ENCODE measurements at regions not wholly inside any gene's neighbourhood (a gene's known extent, or its start where the extent isn't known, plus 50 kb on each side); places are given as distances from the start of the nearest gene placed in this dataset.

- H3K9ac ChIP-seq, result peak overlapping the region; percentile 55
- H3K4me2 ChIP-seq (ENCODE audit: unreplicated experiment), result no peak overlapping the region
- H3K79me2 ChIP-seq (ENCODE audit: insufficient read depth), result no peaks in the 10 kb centered on the region
- H2AFZ ChIP-seq, result peak overlapping the region; percentile 64
- WGBS, 2 experiments (ENCODE audit: low coverage in 1 of 2, low lambda C conversion rate in 2 of 2, missing lambda C conversion rate in 2 of 2), result 31 to 36% methylated on average over 5 of the region's 5 CpGs
- no peak overlapping the region for H3K4me3 ChIP-seq
- H3K9me3 ChIP-seq (ENCODE audit: low read depth), result no peaks in the 10 kb centered on the region
- H3K36me3 ChIP-seq (ENCODE audit: low read depth), result no peaks in the 10 kb centered on the region
- H3K9me2 ChIP-seq (ENCODE audit: insufficient read depth), result no peaks in the 10 kb centered on the region
- TF ChIP-seq EZH2phosphoT487 (IDR thresholded peaks at IDR 0.05; ENCODE audit: insufficient read depth, low read depth) (no peak), EZH2 (IDR thresholded peaks at IDR 0.05; ENCODE audit: insufficient read depth, poor library complexity, severe bottlenecking) (no peak)
- no peaks in the 10 kb centered on the region for H4K20me1 ChIP-seq (ENCODE audit: insufficient read depth)
- H3F3A ChIP-seq (ENCODE audit: insufficient read depth), result peaks cover 6% of the 10 kb centered on the region; the same call in 1 of the 2 replicates
- peak overlapping the region; percentile 11 for H3K27ac ChIP-seq
- no peaks in the 10 kb centered on the region for H3K4me1 ChIP-seq (ENCODE audit: insufficient read depth)
- H3K27me3 ChIP-seq (replicated peaks; ENCODE audit: insufficient read depth), result peaks cover 11% of the 10 kb centered on the region; the same call in 1 of the 2 replicates
- in situ Hi-C loops (cut with MboI), result no loop called here
- peak; percentile 82 for DNase-seq
Observed at GRCh38 chr1:212545941-212546635, 62.5 kb upstream of the ATF3 start.

- no peak overlapping the region for H3K27ac ChIP-seq
- H3K9me3 ChIP-seq (ENCODE audit: low read depth), result no peaks in the 10 kb centered on the region
- in situ Hi-C loops (cut with MboI), result no loop called here
- H3F3A ChIP-seq (ENCODE audit: insufficient read depth), result peaks cover 6% of the 10 kb centered on the region; the same call in 1 of the 2 replicates
- H3K27me3 ChIP-seq (replicated peaks; ENCODE audit: insufficient read depth), result peaks cover 7% of the 10 kb centered on the region; the same call in 1 of the 2 replicates
- H2AFZ ChIP-seq, result no peak overlapping the region
- WGBS, 2 experiments (ENCODE audit: low coverage in 1 of 2, low lambda C conversion rate in 2 of 2, missing lambda C conversion rate in 2 of 2), result 61 to 70% methylated on average over 3 to 4 of the region's 4 CpGs
- no peak overlapping the region for H3K4me3 ChIP-seq
- TF ChIP-seq EZH2phosphoT487 (IDR thresholded peaks at IDR 0.05; ENCODE audit: insufficient read depth, low read depth), result no peak
- TF ChIP-seq EZH2 (IDR thresholded peaks at IDR 0.05; ENCODE audit: insufficient read depth, poor library complexity, severe bottlenecking), result no peak
- no peaks in the 10 kb centered on the region for H4K20me1 ChIP-seq (ENCODE audit: insufficient read depth)
- H3K9me2 ChIP-seq (ENCODE audit: insufficient read depth), result no peaks in the 10 kb centered on the region
- no peaks in the 10 kb centered on the region for H3K36me3 ChIP-seq (ENCODE audit: low read depth)
- H3K4me1 ChIP-seq (ENCODE audit: insufficient read depth), result no peaks in the 10 kb centered on the region
- no peaks in the 10 kb centered on the region for H3K79me2 ChIP-seq (ENCODE audit: insufficient read depth)
- no peak for DNase-seq
- no peak overlapping the region for H3K9ac ChIP-seq
- H3K4me2 ChIP-seq (ENCODE audit: unreplicated experiment), result no peak overlapping the region
Observed at GRCh38 chr1:212549503-212550017, 59.0 kb upstream of the ATF3 start.

- H3K27me3 ChIP-seq (replicated peaks; ENCODE audit: insufficient read depth), result peaks cover 7% of the 10 kb centered on the region; the same call in 1 of the 2 replicates
- H2AFZ ChIP-seq, result no peak overlapping the region
- in situ Hi-C loops (cut with MboI), result no loop called here
- H3K36me3 ChIP-seq (ENCODE audit: low read depth), result no peaks in the 10 kb centered on the region
- TF ChIP-seq EZH2 (IDR thresholded peaks at IDR 0.05; ENCODE audit: insufficient read depth, poor library complexity, severe bottlenecking) (no peak), EZH2phosphoT487 (IDR thresholded peaks at IDR 0.05; ENCODE audit: insufficient read depth, low read depth) (no peak)
- H3K9me3 ChIP-seq (ENCODE audit: low read depth), result no peaks in the 10 kb centered on the region
- no peak overlapping the region for H3K4me2 ChIP-seq (ENCODE audit: unreplicated experiment)
- WGBS, 2 experiments (ENCODE audit: low coverage in 1 of 2, low lambda C conversion rate in 2 of 2, missing lambda C conversion rate in 2 of 2), result 70 to 78% methylated on average over 4 of the region's 4 CpGs
- no peak for DNase-seq
- H3K27ac ChIP-seq, result no peak overlapping the region
- H3K4me1 ChIP-seq (ENCODE audit: insufficient read depth), result no peaks in the 10 kb centered on the region
- no peak overlapping the region for H3K9ac ChIP-seq
- no peaks in the 10 kb centered on the region for H4K20me1 ChIP-seq (ENCODE audit: insufficient read depth)
- H3K79me2 ChIP-seq (ENCODE audit: insufficient read depth), result no peaks in the 10 kb centered on the region
- no peaks in the 10 kb centered on the region for H3K9me2 ChIP-seq (ENCODE audit: insufficient read depth)
- H3K4me3 ChIP-seq, result no peak overlapping the region
- no peaks in the 10 kb centered on the region for H3F3A ChIP-seq (ENCODE audit: insufficient read depth)
Observed at GRCh38 chr1:212551929-212552328, 56.6 kb upstream of the ATF3 start.

- H3K4me3 ChIP-seq, result no peak overlapping the region
- no peak overlapping the region for H3K9ac ChIP-seq
- in situ Hi-C loops (cut with MboI), result no loop called here
- H3K9me2 ChIP-seq (ENCODE audit: insufficient read depth), result no peaks in the 10 kb centered on the region
- no peak for DNase-seq
- no peaks in the 10 kb centered on the region for H3K9me3 ChIP-seq (ENCODE audit: low read depth)
- no peak overlapping the region for H3K27ac ChIP-seq
- no peak overlapping the region for H2AFZ ChIP-seq
- H4K20me1 ChIP-seq (ENCODE audit: insufficient read depth), result no peaks in the 10 kb centered on the region
- 70 to 72% methylated on average over 4 of the region's 4 CpGs for WGBS, 2 experiments (ENCODE audit: low coverage in 1 of 2, low lambda C conversion rate in 2 of 2, missing lambda C conversion rate in 2 of 2)
- no peaks in the 10 kb centered on the region for H3K36me3 ChIP-seq (ENCODE audit: low read depth)
- H3K27me3 ChIP-seq (replicated peaks; ENCODE audit: insufficient read depth), result peaks cover 7% of the 10 kb centered on the region; the same call in 1 of the 2 replicates
- H3K79me2 ChIP-seq (ENCODE audit: insufficient read depth), result no peaks in the 10 kb centered on the region
- no peaks in the 10 kb centered on the region for H3K4me1 ChIP-seq (ENCODE audit: insufficient read depth)
- TF ChIP-seq EZH2phosphoT487 (IDR thresholded peaks at IDR 0.05; ENCODE audit: insufficient read depth, low read depth), result no peak
- H3F3A ChIP-seq (ENCODE audit: insufficient read depth), result peaks cover 10% of the 10 kb centered on the region; the same call in 1 of the 2 replicates
- H3K4me2 ChIP-seq (ENCODE audit: unreplicated experiment), result no peak overlapping the region
Observed at GRCh38 chr1:212553676-212554075, 54.9 kb upstream of the ATF3 start.
